ENCODE measurements at regions not wholly inside any gene's neighbourhood (a gene's known extent, or its start where the extent isn't known, plus 50 kb on each side); places are given as distances from the start of the nearest gene placed in this dataset.

- no peak overlapping the region for H3K4me3 ChIP-seq (replicated peaks; ENCODE audit: insufficient read depth, low read length)
- no peak overlapping the region for H3K27ac ChIP-seq (replicated peaks)
- DNase-seq (ENCODE audit: low read depth in 1 of 2, low spot score in 1 of 2), result no peak
- TF ChIP-seq GABPA (IDR thresholded peaks at IDR 0.05; ENCODE audit: low read depth), result no peak
- TF ChIP-seq, protein P1, sequence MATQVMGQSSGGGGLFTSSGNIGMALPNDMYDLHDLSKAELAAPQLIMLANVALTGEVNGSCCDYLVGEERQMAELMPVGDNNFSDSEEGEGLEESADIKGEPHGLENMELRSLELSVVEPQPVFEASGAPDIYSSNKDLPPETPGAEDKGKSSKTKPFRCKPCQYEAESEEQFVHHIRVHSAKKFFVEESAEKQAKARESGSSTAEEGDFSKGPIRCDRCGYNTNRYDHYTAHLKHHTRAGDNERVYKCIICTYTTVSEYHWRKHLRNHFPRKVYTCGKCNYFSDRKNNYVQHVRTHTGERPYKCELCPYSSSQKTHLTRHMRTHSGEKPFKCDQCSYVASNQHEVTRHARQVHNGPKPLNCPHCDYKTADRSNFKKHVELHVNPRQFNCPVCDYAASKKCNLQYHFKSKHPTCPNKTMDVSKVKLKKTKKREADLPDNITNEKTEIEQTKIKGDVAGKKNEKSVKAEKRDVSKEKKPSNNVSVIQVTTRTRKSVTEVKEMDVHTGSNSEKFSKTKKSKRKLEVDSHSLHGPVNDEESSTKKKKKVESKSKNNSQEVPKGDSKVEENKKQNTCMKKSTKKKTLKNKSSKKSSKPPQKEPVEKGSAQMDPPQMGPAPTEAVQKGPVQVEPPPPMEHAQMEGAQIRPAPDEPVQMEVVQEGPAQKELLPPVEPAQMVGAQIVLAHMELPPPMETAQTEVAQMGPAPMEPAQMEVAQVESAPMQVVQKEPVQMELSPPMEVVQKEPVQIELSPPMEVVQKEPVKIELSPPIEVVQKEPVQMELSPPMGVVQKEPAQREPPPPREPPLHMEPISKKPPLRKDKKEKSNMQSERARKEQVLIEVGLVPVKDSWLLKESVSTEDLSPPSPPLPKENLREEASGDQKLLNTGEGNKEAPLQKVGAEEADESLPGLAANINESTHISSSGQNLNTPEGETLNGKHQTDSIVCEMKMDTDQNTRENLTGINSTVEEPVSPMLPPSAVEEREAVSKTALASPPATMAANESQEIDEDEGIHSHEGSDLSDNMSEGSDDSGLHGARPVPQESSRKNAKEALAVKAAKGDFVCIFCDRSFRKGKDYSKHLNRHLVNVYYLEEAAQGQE (IDR thresholded peaks at IDR 0.05; ENCODE audit: insufficient replicate concordance, low read depth), result no peak
- no peak for TF ChIP-seq POLR2AphosphoS5 (IDR thresholded peaks at IDR 0.05; ENCODE audit: low read depth)
- no peaks in the 10 kb centered on the region for H3K27me3 ChIP-seq (ENCODE audit: insufficient read depth, poor library complexity, severe bottlenecking)
Measured at GRCh38 chr19:31907661-31908060, 437.7 kb upstream of the ZNF507 start.

DNA sequence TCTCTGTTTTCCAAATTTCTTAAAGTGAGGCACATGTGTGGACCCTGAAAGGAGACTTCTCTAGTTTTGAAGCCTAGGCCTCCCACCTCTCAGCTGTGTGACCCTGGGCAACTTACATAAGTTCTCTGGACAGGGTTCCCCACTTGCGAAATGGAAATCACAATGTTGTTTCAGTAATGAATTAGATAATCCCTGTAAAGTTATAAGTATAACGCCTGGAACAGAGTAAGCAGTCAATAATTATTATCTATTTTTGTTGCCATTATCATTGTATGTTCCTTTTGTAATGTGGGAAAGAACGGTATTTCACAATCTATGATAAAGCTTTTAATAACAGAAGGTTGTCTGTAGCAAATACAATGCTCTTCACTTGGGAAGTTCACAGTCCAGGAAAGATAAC lies 437.3 kb upstream of the ZNF507 start:
- no peak for TF ChIP-seq SPI1 (IDR thresholded peaks at IDR 0.05; ENCODE audit: borderline replicate concordance, low read depth)
- TF ChIP-seq, protein P1 (IDR thresholded peaks at IDR 0.05; ENCODE audit: insufficient replicate concordance, low read depth), result no peak
- TF ChIP-seq CTCF (IDR thresholded peaks at IDR 0.05; ENCODE audit: insufficient read depth, low read length), result no peak
- no peak for TF ChIP-seq POLR2AphosphoS5 (IDR thresholded peaks at IDR 0.05; ENCODE audit: low read depth)
- TF ChIP-seq GABPA (IDR thresholded peaks at IDR 0.05; ENCODE audit: low read depth), result no peak
- DNase-seq (ENCODE audit: low read depth in 1 of 2, low spot score in 1 of 2), result no peak
- Histone ChIP-seq H3K4me3 (replicated peaks; ENCODE audit: insufficient read depth, low read length) (no peak overlapping the region), H3K27ac (replicated peaks) (no peak overlapping the region), H3K27me3 (ENCODE audit: insufficient read depth, poor library complexity, severe bottlenecking) (no peaks in the 10 kb centered on the region)

- no peak overlapping the region for H3K27ac ChIP-seq (replicated peaks)
- no peak overlapping the region for H3K4me3 ChIP-seq (replicated peaks; ENCODE audit: insufficient read depth, low read length)
- no peaks in the 10 kb centered on the region for H3K27me3 ChIP-seq (ENCODE audit: insufficient read depth, poor library complexity, severe bottlenecking)
- TF ChIP-seq CTCF (IDR thresholded peaks at IDR 0.05; ENCODE audit: insufficient read depth, low read length) (no peak), SPI1 (IDR thresholded peaks at IDR 0.05; ENCODE audit: borderline replicate concordance, low read depth) (no peak), GABPA (IDR thresholded peaks at IDR 0.05; ENCODE audit: low read depth) (no peak), POLR2AphosphoS5 (IDR thresholded peaks at IDR 0.05; ENCODE audit: low read depth) (no peak)
- TF ChIP-seq, protein P1 (IDR thresholded peaks at IDR 0.05; ENCODE audit: insufficient replicate concordance, low read depth), result no peak
- DNase-seq (ENCODE audit: low read depth in 1 of 2, low spot score in 1 of 2), result no peak
Measured at GRCh38 chr19:31908496-31909225, 436.7 kb upstream of the ZNF507 start.

All from HL-60 (cell line).